BJ (cell line): ENCODE measurements at regions not wholly inside any gene's neighbourhood (a gene's known extent, or its start where the extent isn't known, plus 50 kb on each side); places are given as distances from the start of the nearest gene placed in this dataset.

Experiments used
- CTCF ChIA-PET: fragments of 350-600 bp; formaldehyde crosslinking; extraction: SDS; loops from one replicate; lab custom pipeline; 2021; ENCODE audit warnings: antibody characterized with exemption, inconsistent platforms; lab: Yijun Ruan, JAX
- POLR2A ChIA-PET: fragments of 300-600 bp; sonication (Branson Sonifier 250); formaldehyde crosslinking; extraction: SDS; loops from one replicate; lab custom pipeline; 2021; ENCODE audit warnings: antibody characterized with exemption; lab: Charles Lee
- DNase-seq: peaks from one replicate; pipeline ENCODE4 v3.0.0-alpha.2; 2011; ENCODE audit warnings: low read depth
- H3K27me3 ChIP-seq: 2 replicates; pipeline ENCODE4 v1.6.0; 2011; ENCODE audit warnings: low read length; ENCODE audit not compliant: control insufficient read depth, insufficient read depth
- H3K36me3 ChIP-seq: 2 replicates; pipeline ENCODE4 v1.5.1; 2011; ENCODE audit warnings: low read length; ENCODE audit not compliant: control insufficient read depth, insufficient read depth
- H3K4me3 ChIP-seq: 2 replicates; pipeline ENCODE4 v1.5.1; 2011; ENCODE audit warnings: low read depth, mild to moderate bottlenecking, control low read depth, low read length
- CTCF ChIP-seq: IDR thresholded peaks from 2 replicates; pipeline ENCODE4 v1.5.1; 2011; ENCODE audit warnings: low read depth, mild to moderate bottlenecking, control low read depth, inconsistent platforms, low read length, moderate library complexity; ENCODE audit not compliant: insufficient read depth

GRCh38 chr12:112559784-112560183, 141.0 kb downstream of the PTPN11 start:
- TF ChIP-seq CTCF = no peak
- CTCF ChIA-PET = no interaction called here
- Histone ChIP-seq H3K36me3 (no peaks in the 10 kb centered on the region), H3K27me3 (no peaks in the 10 kb centered on the region), H3K4me3 (no peak overlapping the region)
- POLR2A ChIA-PET = no interaction called here
- no peak for DNase-seq

DNA sequence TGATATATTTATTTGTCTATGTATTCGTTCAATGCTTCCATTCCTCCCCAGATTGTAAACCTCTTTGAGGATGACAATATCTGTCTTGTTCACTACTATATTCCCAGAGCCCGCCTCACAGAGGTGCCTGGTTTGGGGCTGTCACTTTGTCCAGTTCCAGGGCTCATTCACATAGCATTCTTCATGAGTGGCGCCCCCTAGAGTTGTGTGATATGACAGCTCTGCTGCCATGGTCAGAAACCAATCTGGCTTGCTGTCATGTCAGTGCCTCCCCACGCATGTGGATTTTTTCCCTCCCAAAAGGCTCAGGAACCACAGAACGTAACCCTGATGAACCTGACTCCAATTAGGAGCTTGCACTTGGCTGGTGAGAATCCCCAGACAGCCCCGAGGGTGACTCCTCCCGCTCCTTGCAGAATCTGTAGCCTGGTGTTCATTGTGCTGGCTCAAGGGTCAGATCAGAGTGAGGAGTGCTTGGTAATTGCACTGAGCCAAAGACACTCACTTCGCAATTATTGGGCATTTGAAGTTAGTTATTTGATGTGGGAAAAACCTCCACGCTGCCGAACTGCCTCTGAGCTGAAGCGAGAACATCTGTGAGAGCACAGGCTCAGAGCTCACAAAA, 145.5 kb downstream of the PTPN11 start:
- Histone ChIP-seq H3K27me3 (no peaks in the 10 kb centered on the region), H3K36me3 (no peaks in the 10 kb centered on the region), H3K4me3 (no peak overlapping the region)
- ChIA-PET CTCF (no interaction called here), POLR2A (no interaction called here)
- no peak for TF ChIP-seq CTCF
- DNase-seq = no peak

DNA sequence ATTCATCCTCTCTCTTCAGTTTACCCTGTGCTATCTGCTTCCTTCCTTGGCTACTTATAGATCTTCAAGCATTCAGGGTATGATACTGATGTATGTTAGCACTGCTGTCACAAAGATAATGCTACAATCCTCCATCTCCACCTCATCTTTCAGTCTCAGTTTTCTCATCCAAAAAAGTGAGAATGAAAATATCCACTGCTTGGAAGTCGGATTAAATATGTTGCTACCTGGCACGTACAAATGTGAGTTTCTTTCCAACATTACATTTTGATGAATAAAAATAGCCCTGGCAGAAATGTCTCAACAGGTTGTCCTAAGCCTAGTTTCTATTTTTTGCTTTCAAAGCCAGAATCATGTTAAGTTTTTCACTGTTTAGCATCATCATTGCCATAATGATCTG, 149.9 kb downstream of the PTPN11 start:
- CTCF ChIA-PET = no interaction called here
- no peak for TF ChIP-seq CTCF
- Histone ChIP-seq H3K4me3 (no peak overlapping the region), H3K36me3 (no peaks in the 10 kb centered on the region), H3K27me3 (no peaks in the 10 kb centered on the region)
- DNase-seq = no peak
- POLR2A ChIA-PET = no interaction called here

DNA sequence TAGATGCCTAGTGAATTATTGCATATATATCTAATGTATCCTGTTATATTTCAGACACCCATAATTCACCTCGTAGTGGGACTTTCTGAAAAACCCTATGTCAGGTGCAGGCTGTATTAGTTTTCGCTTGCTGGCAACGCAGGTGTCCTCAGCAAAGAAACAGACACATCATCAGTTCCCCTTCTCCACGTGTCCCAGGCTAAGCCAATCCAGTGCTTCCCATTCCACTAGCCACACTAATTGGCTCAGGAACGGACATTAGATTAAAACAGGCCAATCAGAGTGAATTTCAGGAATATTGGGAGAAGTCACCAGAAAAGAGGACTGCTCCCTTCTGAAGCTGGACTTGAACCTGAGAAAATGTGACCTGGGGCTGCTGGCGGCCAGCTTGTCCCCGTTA, 151.3 kb downstream of the PTPN11 start:
- no peak for DNase-seq
- ChIA-PET CTCF (no interaction called here), POLR2A (no interaction called here)
- Histone ChIP-seq H3K36me3 (no peaks in the 10 kb centered on the region), H3K4me3 (no peak overlapping the region), H3K27me3 (peaks cover 2% of the 10 kb centered on the region; the same call in 1 of the 2 replicates)
- TF ChIP-seq CTCF = no peak

GRCh38 chr12:112573141-112573540, 154.4 kb downstream of the PTPN11 start:
- CTCF ChIA-PET = no interaction called here
- DNase-seq = no peak
- Histone ChIP-seq H3K36me3 (no peaks in the 10 kb centered on the region), H3K27me3 (peaks cover 2% of the 10 kb centered on the region), H3K4me3 (no peak overlapping the region)
- POLR2A ChIA-PET = no interaction called here
- no peak for TF ChIP-seq CTCF
